NCI-H2227 (cell line): ENCODE measurements at regions not wholly inside any gene's neighbourhood (a gene's known extent, or its start where the extent isn't known, plus 50 kb on each side); places are given as distances from the start of the nearest gene placed in this dataset.
A peak's percentile ranks its signal among the peaks of the same experiment; 100 is the strongest.
"Not testable (repeated sequence)": the region's sequence is repeated elsewhere in the genome, so short reads cannot be mapped to it uniquely, and the experiment has no call there.

Experiments used
- DNase-seq: peaks from one replicate; lab custom pipeline; 2025; ENCODE audit not compliant: unreplicated experiment; lab: John Stamatoyannopoulos, UW

DNA sequence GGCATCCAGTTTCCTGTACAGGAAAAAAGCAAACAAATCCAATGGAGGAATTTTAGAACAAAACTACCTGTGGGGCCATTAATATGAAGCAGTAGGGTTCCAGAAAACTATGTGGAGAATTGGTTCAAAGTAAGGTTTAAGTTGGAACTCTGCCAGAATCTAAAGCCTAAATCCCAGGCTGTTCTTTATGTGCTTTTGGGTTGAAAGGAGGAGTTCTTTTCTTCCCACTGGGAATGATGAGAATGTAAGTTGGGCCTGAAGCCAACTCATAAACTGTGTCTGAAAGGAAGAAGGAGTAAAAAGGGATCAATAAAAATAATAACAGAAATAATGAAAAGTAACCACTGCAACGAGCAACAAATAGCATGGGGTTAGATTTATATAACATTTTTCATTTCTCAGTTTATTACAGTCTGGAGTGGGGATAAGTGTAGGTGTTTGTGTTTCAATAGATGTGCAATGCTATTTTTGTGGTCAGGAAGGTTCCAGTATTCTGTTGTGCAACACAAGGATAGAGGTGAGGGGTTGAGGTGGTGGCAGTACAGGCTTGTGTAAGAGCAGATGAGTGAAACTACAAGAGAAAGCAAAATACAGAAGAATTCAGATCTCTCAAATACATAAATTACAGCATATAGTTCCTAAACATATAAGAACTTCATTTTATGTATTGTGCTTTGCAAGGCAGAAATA is 373.6 kb downstream of the EMP1 start:
- peak; percentile 3 for DNase-seq

DNA sequence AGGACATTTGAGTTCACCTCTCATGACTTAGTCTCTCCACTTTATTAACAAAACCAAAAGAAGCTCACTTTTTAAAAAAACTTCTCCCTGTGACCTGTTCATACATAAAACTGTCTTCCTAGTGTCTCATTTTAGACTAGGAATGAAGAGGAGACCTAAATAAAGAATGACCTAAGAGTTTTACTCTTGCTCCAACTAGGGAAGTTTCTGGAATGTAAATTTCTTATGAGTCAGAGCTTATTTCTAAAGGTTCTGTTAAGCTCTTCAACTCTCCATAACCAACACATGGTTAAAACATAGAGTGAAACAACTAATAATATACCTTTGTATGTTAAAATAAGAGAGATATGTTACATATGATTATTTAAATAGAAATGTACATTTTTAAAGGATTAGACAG is 369.8 kb downstream of the EMP1 start:
- DNase-seq = no peak

DNA sequence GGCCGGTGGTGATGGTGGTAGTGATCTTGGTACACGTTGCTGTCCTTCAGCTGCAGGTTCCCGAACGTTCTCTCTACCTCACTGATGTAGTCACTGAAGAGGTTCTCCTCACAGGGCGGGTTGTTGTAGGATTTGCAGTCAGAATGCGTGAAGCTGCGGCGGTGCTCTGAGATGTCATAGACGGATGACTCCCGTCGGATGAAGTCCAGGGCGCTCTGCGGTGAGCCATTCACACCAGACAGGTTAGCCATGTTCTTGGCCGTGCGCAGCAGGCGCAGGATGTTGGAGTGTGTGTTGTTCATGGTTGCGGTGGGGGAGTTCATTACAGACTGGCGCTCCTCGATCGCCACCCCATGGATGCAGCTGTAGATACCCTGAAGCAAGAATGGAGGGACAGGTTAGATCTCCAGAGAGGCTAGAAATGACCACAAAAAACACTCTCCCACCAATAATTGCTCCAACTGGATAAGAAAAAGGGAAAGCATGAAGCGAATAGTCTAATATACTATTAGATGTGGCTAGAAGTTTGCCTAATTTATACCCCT is 367.8 kb downstream of the EMP1 start:
- no peak for DNase-seq

DNA sequence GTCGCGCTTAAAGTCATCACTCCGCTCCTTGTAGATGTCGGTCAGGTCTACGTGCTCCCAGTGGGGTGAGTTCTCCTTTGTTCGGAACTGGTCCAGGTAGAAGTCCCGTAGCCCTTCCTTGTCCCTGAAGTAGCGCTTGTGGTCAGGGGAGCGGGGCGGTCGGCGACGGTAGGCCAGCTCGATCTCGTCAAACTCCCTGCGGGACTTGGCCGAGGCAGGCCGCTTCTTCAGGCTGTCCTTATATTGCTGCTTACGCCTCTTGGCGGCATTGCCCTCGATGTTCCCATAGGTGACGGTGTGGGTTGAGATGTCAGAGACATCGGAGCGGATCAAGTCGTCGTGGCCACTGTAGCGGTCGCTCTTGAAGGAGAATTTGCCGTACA is 367.2 kb downstream of the EMP1 start:
- DNase-seq = no peak

DNA sequence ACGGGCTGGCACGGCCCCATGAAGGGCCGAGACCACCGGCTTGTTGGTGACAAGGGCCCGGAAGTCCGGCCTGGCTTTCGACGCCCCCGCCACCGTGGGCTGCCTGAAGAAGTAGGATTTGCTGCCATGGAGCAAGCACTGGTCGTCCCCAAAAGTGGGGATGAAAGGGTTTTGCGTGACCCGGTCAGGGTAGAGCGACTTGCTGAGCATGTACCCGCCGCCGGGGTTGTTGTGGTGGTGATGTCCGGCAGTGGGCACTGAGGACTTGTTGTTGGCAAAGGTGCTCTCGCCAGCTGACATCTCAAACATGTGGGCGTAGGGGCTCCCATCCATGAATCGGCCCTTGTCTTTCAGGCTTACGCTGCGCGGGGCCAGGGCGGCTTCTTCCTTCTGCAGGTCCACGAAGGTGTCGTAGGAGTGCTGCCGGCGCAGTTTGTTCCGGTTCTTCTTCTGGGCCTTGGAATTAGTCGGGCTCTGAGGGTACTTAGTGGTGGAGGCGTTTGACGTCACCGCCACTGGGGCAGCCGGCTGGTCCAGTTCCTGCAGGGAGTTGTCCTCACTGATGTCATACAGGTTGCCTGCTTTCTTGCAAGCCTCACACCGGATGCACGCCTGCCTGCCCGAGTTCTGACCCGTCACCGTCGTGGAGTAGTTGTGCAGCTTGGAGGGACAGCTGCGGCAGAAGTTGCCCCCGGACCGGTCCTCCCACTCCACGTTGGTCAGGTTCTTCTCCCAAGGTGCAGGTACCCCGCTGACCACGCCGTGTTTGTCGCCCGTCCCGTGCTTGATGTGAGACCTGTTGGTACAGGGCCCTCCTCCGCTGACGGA is 366.6 kb downstream of the EMP1 start:
- no peak for DNase-seq

DNA sequence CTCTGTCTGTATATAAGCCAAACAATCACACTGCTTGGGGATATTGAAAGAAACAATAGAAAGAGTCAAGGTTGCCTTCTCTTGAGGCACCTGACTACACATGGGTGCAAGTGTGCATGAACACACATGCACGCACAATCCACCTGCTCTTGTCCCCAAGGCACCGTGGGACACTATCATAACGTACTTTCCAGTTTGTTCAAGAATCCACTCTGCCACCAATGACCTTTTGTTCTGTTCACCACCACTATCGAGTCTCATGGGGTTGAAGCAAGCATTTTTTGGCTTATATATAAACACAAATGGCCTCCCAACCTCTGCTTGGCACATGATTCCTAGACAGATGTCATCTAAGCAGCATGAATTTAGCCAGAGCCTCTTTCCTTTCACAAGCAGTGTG is 365.4 kb downstream of the EMP1 start:
- no peak for DNase-seq

DNA sequence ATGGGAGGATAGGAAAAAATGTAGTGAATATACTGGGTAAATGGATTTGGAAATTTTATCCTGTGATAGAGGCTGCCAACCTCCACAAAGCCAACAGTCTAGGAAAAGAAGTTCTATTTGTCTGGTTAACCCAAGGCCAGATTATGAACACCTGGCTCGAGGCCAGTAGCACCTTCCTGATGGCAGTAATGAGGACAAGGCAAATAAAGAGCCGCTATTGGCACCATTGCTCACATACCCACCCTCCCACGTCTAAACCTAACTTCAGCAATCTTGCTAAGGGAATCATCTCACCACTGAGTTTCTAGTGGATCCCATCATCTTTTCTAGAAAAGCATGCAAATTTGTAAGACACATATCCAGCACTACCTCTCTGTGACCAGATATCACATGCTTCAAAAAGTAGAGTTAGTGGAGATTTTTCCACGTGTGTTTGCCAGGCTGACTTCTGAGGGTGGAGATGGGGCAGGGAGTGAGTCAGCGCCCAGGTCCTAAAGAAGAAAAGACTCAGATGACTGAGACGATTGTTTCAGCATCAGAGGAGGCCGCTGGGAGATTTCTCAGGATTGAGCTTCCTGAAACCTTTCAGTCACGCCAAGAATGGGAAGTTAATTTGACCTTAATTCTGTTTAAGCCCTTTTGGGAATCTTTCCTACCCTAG is 362.9 kb downstream of the EMP1 start:
- no peak for DNase-seq

DNA sequence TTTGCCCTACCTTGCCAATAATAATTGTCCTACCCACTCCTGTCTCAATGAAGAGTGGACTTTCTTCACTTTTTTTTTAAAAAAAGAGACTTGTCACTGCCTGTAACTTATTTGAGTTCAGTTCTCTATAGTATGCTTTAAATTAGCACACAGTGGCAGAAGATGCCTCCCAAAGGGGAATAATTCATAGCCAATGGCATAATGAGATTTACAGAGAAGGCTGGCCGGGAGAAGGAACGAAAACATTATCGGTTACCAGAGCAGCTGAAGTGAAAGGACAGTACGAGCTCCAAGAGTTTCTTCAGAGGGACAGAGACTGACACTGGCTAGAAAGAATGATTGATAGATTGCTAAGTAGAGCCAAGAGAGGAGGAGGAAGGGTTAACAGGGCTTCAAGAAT is 356.3 kb downstream of the EMP1 start:
- DNase-seq = peak; percentile 3

DNA sequence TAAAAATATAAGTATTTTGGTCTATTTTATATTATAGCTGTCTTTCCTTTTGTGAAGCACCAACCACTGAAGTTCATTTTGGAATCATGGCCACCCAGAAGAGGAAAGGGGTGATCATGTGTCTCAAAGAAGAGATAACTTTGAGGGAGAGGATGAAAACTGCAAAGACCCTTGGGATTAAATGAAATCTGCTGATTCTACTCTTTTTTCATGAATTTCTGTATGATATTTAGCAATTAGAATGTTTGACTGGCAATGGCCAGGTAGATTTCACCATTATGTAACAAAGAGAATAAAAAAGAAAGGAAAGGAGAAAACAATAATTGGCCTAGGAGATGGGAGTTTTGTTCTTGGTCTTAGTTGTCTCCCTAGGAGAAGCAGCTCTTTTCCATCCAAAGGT is 350.8 kb downstream of the EMP1 start:
- no peak for DNase-seq

DNA sequence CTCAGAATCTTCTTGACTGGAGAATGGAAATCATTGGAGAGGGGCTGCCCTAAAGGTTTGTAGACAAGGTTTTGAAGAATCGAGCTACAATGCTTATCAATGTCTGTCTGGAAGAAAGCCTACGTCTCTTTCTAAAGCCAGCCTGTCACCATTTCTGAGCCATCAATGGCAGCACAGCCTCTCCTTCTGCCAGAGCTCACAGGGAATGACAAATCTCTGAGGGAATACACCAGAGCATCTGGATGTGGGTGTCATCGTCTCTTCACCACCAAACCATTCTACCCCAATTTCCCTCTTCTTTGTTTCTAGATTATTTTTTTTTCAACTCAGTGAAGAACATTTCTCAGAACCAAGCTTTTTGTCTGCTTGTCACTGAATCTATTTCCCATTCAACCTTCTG is 349.7 kb downstream of the EMP1 start:
- no peak for DNase-seq

DNA sequence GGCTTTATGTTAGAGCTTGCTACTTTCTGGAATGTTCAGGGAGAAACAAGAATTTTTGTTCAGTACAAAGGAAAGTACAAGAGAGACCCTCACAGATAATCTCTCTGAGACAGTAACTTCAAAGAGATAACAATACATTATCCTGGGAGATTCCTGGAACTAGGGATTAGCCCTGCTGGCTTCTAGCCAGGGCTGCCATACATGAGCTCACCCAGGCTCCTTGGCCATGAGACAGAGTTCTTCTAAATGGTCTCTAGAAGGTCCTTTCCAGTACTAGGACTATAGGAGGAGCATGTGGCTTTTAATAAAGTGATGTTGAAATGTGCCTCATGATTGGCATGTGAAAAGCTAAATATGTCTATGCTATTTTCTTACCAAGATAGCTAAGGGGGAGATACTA is 342.5 kb downstream of the EMP1 start:
- no peak for DNase-seq

DNA sequence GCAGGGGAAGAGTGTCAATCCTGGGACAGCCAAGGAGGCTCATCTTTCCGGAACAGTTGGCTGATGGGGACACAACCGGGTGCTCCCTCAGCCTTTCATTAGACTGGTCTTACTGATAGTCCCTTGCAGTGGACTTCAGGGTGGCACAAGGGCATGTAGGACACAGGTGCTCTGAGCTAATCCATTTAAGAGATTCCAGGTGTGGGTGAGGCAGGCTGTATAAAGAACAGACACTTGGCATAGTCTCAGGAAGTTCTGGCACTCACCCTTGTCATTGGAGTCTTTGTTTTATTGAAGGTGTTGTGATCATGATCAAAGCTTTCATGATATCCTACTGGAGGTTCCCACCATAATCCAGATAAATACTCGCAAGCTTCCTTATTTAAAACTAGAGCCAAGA is 341.6 kb downstream of the EMP1 start:
- DNase-seq = no peak

DNA sequence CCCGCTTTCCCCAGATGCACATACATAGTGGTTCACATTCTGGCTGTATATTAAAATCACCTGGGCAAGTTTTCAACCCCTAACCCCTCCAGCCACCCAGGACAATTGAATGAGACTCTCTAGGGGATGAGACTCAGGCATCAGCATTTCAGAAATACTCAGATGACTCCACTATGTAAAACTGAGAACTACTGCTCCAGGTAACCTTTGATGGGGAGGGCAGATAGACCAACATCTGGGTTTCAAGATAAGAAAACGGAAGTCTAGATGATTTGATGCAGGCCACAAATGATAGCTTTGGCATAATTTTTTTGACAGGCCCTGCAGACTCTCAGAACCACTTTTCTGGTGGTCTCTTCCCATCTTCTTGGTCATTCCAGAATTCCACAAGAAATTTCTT is 341.1 kb downstream of the EMP1 start:
- no peak for DNase-seq

DNA sequence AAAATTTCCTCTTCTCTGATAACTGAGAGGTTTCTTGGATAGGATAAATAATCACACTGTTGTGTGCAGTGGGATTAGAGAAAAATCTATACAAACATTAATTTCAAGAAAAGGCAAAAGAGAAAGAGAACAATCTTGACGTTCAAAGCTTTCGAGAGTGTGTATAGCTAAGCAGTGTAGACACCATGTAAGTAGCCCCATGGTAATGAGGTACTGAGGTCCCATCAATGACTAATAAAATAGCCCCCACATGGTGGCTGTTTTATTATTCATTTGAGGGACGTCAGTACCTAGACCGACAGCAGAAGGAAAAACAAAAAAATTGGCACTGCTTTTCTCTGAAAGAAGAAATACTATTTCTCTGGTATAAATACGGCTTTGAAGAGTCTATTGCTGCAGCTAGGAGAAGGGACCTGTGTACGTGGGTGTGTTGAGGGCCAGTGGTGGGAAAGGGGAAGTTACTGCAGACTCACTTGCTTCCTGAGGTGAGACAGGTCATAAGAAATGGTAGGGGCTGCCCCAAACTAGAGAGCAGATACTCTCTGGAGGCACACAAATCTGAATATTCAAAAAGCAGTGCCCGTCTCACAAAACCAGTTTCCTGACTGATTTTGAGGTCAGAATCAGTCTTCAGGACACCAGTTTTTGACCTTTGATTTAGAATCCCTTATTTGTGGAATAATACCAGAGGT is 339.8 kb downstream of the EMP1 start:
- no peak for DNase-seq

DNA sequence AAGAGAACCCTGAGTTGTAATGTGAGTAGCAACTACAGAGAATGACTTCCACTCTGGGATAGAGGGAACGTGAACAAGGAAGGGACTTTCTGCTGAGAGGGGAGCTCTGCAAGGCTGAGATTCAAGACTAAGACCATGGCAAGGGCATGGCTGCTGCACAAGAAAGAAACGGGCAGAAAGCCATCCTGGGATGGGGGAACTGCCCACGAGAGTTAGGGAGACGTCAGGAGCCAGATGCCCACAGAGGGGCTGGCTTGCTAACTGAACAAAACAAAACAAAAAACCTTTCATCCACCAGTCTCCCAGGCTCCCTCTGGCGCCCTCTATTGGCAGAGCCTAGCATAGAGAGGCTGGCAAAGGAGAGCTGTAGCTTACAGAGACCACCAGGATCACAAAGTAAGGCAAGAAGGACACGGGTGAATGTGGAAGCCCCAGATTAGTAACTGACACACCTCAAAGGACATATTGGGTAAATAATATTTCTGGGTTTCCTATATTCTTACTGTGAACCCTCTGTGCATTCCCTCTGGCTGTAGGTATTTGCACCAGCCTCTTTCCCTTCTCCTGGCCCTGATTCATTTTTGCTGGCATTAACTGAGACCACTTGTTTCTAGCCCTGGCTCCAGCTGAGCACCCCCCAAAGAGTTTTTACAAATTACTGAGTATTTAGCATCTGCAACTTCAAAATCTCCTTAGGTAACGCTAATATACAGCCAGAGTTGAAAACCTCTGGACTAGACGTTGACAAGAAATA is 338.3 kb downstream of the EMP1 start:
- peak; percentile 71 for DNase-seq

DNA sequence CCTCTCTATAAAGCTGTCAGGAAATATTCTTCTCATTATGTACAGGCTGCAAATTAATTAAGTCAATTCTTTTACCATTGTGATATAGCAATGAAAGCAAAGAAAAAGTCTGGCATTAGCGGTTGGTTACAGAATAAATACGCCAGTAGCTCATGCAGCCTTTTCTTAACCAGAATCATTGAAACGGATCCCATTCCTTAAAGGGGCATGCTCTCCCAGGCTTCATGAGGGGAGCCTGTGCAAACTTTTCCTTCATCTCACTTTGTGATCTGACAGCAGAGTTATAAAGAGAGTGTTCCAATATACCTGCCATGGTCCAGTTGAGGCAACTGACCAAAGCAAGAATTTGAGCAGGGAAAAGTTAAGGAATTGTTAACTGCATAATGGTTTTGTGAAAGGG is 337.7 kb downstream of the EMP1 start:
- DNase-seq = no peak

DNA sequence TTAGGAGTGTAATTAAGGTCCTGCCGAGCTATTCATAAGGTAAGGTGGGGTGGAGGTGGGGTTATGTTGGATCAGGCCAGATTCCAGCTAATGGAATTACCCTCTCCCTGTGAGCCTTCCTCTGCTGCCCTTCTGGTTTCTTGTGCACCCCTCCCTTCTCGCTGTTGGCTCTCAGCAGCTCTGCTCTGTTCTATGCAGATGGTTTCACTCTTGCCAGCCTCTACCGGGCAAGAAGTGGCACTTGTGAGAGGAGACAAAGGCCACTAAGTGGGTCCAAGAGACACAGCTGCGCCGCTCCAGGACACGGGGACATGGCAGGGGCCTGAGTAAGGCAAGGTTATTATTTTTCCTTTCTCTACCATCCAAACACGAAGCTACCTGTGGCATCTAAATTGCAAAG is 334.4 kb downstream of the EMP1 start:
- peak; percentile 65 for DNase-seq

DNA sequence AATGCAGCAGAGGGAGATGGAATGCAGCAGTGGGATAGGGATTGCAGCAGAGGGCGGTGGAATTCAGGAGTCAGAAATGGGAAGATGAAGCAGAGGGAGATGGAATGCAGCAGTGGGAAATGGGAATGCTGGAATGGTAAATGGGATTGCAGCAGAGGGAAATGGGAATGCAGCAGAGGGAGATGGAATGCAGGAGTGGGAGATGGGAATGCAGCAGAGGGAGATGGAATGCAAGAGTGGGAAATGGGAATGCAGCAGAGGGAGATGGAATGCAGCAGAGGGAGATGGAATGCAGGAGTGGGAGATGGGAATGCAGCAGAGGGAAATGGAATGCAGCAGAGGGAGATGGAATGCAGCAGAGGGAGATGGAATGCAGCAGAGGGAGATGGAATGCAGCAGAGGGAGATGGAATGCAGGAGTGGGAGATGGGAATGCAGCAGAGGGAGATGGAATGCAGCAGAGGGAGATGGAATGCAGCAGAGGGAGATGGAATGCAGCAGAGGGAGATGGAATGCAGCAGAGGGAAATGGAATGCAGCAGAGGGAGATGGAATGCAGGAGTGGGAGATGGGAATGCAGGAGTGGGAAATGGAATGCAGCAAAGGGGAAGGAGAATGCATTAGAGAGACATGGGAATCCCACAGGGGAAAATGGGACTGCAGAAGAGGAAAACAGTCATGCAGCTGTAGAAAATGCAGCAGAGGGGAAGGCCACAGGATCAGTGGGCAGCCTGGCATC is 329.8 kb downstream of the EMP1 start:
- not testable (repeated sequence) for DNase-seq

DNA sequence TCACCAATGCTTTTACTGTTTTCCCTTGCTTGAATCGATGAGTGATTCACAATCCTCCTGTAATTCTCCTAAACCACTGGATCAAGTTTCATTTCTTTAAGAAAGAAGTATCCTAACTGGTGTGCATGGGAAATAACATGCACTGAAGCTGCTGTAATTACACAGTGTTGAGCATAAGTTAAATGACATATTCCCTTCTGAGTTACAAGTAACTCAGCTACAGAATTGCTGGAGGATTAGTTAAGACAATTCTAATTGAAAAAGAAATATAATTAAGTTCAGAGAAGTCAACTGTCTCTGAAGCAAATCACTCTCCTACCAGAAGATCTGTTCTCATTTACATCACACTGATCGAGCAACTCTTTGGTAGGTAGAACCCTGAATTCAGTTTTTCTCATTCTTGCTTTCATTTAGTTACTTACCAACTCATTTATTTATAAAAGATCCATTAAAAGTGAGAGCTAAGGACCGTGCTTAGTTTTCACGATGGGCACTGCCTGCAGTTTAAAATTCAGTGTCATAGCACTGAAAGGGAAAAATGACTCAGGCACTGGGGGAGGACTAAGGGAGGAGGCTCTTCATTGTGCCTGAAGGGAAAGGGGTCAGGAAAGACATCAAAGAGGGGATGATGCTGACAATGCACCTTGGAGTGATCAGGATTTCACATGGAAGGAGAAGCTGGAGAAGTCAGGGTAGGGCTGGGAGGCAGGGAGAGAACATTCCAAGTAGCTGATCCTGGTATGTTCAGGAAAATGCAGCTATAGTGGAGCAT is 327.2 kb downstream of the EMP1 start:
- DNase-seq = no peak
